ENCODE measurements at regions not wholly inside any gene's neighbourhood (a gene's known extent, or its start where the extent isn't known, plus 50 kb on each side); places are given as distances from the start of the nearest gene placed in this dataset.
"Not testable (repeated sequence)": the region's sequence is repeated elsewhere in the genome, so short reads cannot be mapped to it uniquely, and the experiment has no call there.

GRCh38 chrY:13627323-13627722 is 76.4 kb upstream of the TMSB4Y start:
- H3K27ac ChIP-seq (ENCODE audit: low read length); H3K9ac ChIP-seq (ENCODE audit: low read depth, low read length); H3K9me3 ChIP-seq (ENCODE audit: insufficient read depth, low read length, severe bottlenecking); H3K4me2 ChIP-seq (ENCODE audit: insufficient read depth, low read length); H3K4me3 ChIP-seq (ENCODE audit: low read depth in 1 of 2, low read length in 2 of 2); H3K79me2 ChIP-seq (ENCODE audit: insufficient read depth, low read length); H3K36me3 ChIP-seq (ENCODE audit: insufficient read depth, low read length); H3K4me1 ChIP-seq (ENCODE audit: insufficient read depth, low read length); H4K20me1 ChIP-seq (ENCODE audit: insufficient read depth, low read length); H2AFZ ChIP-seq (ENCODE audit: low read depth, low read length); ATAC-seq (ENCODE audit: insufficient read depth, low read depth); H3K27me3 ChIP-seq (ENCODE audit: insufficient read depth, low read length, poor library complexity); DNase-seq: not testable (repeated sequence)

GRCh38 chrY:13615943-13616304 is 87.8 kb upstream of the TMSB4Y start:
- Histone ChIP-seq H3K4me1 (ENCODE audit: insufficient read depth, low read length) (no peaks in the 10 kb centered on the region), H3K27ac (ENCODE audit: low read length) (no peak overlapping the region), H3K79me2 (ENCODE audit: insufficient read depth, low read length) (no peaks in the 10 kb centered on the region), H4K20me1 (ENCODE audit: insufficient read depth, low read length) (no peaks in the 10 kb centered on the region), H3K36me3 (ENCODE audit: insufficient read depth, low read length) (no peaks in the 10 kb centered on the region), H3K27me3 (ENCODE audit: insufficient read depth, low read length, poor library complexity) (no peaks in the 10 kb centered on the region), H3K9ac (ENCODE audit: low read depth, low read length) (no peak overlapping the region), H3K4me3 (ENCODE audit: low read depth in 1 of 2, low read length in 2 of 2) (no peak overlapping the region), H3K9me3 (ENCODE audit: insufficient read depth, low read length, severe bottlenecking) (no peaks in the 10 kb centered on the region), H2AFZ (ENCODE audit: low read depth, low read length) (no peak overlapping the region), H3K4me2 (ENCODE audit: insufficient read depth, low read length) (no peak overlapping the region)
- DNase-seq (no peak), ATAC-seq (ENCODE audit: insufficient read depth, low read depth) (no peak)
- TF ChIP-seq EZH2 (IDR thresholded peaks at IDR 0.05; ENCODE audit: borderline replicate concordance, low read depth, low read length, severe bottlenecking) (no peak), CTCF (IDR thresholded peaks at IDR 0.05; ENCODE audit: borderline replicate concordance, extremely low read depth, low read length, poor library complexity, severe bottlenecking) (no peak)

- DNase-seq (no peak), ATAC-seq (ENCODE audit: insufficient read depth, low read depth) (no peak)
- no peaks in the 10 kb centered on the region for H3K9me3 ChIP-seq (ENCODE audit: insufficient read depth, low read length, severe bottlenecking)
- H3K4me1 ChIP-seq (ENCODE audit: insufficient read depth, low read length) = no peaks in the 10 kb centered on the region
- no peaks in the 10 kb centered on the region for H4K20me1 ChIP-seq (ENCODE audit: insufficient read depth, low read length)
- H3K27ac ChIP-seq (ENCODE audit: low read length) = no peak overlapping the region
- no peaks in the 10 kb centered on the region for H3K79me2 ChIP-seq (ENCODE audit: insufficient read depth, low read length)
- TF ChIP-seq EZH2 (IDR thresholded peaks at IDR 0.05; ENCODE audit: borderline replicate concordance, low read depth, low read length, severe bottlenecking) (no peak), CTCF (IDR thresholded peaks at IDR 0.05; ENCODE audit: borderline replicate concordance, extremely low read depth, low read length, poor library complexity, severe bottlenecking) (no peak)
- no peak overlapping the region for H2AFZ ChIP-seq (ENCODE audit: low read depth, low read length)
- no peaks in the 10 kb centered on the region for H3K27me3 ChIP-seq (ENCODE audit: insufficient read depth, low read length, poor library complexity)
- no peak overlapping the region for H3K9ac ChIP-seq (ENCODE audit: low read depth, low read length)
- no peaks in the 10 kb centered on the region for H3K36me3 ChIP-seq (ENCODE audit: insufficient read depth, low read length)
- no peak overlapping the region for H3K4me2 ChIP-seq (ENCODE audit: insufficient read depth, low read length)
- H3K4me3 ChIP-seq (ENCODE audit: low read depth in 1 of 2, low read length in 2 of 2) = no peak overlapping the region
Observed at GRCh38 chrY:13615301-13615942, 88.3 kb upstream of the TMSB4Y start.

- Histone ChIP-seq H4K20me1 (ENCODE audit: insufficient read depth, low read length) (no peaks in the 10 kb centered on the region), H3K79me2 (ENCODE audit: insufficient read depth, low read length) (no peaks in the 10 kb centered on the region), H3K4me1 (ENCODE audit: insufficient read depth, low read length) (no peaks in the 10 kb centered on the region), H3K27me3 (ENCODE audit: insufficient read depth, low read length, poor library complexity) (no peaks in the 10 kb centered on the region), H3K9ac (ENCODE audit: low read depth, low read length) (no peak overlapping the region), H3K4me2 (ENCODE audit: insufficient read depth, low read length) (no peak overlapping the region), H3K4me3 (ENCODE audit: low read depth in 1 of 2, low read length in 2 of 2) (no peak overlapping the region), H3K9me3 (ENCODE audit: insufficient read depth, low read length, severe bottlenecking) (no peaks in the 10 kb centered on the region), H2AFZ (ENCODE audit: low read depth, low read length) (no peak overlapping the region), H3K36me3 (ENCODE audit: insufficient read depth, low read length) (no peaks in the 10 kb centered on the region), H3K27ac (ENCODE audit: low read length) (no peak overlapping the region)
- ATAC-seq (ENCODE audit: insufficient read depth, low read depth) (no peak), DNase-seq (no peak)
- TF ChIP-seq EZH2 (IDR thresholded peaks at IDR 0.05; ENCODE audit: borderline replicate concordance, low read depth, low read length, severe bottlenecking) = no peak
- TF ChIP-seq CTCF (IDR thresholded peaks at IDR 0.05; ENCODE audit: borderline replicate concordance, extremely low read depth, low read length, poor library complexity, severe bottlenecking) = no peak
Observed at GRCh38 chrY:13612916-13613315, 90.8 kb upstream of the TMSB4Y start.

Data from DND-41 (cell line).